SIG-M5 treated with dmso at 0.1 percent for 504 hours (cell line): ENCODE measurements at regions not wholly inside any gene's neighbourhood (a gene's known extent, or its start where the extent isn't known, plus 50 kb on each side); places are given as distances from the start of the nearest gene placed in this dataset.

Experiments used
- DNase-seq: peaks from one replicate; lab custom pipeline; 2025; ENCODE audit not compliant: unreplicated experiment; lab: John Stamatoyannopoulos, UW

DNA sequence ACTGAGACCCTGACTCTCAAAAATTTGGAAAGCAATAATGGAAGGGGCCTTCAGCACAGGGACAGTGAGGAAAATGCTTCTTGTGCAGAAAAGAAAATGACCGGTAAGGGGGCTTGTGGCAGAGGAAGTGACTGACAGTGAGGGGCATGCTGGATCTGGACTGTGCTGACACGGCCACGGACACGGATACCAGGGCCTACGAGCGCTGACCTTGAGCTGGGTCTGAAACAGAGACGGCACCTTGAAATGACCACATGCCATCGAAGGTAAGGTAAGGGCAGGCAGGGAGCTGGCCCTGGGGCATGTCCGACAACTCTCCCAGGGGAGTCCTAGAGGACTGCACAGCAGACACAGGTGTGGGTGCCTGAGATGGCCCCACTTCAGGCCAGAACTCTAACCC lies 182.1 kb downstream of the RHOU start:
- no peak for DNase-seq

DNA sequence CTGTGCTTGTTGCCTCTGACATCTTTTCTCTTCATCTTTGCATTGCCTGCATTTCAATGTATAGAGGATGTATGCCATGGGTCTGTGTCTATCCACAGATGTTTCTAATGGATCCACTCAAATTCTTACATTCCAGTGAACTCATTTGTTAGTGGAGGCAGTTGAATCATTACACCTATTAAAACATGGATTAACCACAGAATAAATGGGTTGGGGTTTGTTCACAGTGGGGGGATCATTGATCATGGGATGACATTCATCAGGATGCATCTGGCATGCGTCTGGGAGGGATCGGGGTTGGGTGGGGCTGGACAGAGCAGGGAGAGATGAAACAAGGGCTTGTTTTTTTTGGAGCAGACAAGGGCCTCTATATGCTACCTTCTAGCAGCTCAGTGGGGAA lies 182.5 kb downstream of the RHOU start:
- DNase-seq: no peak

DNA sequence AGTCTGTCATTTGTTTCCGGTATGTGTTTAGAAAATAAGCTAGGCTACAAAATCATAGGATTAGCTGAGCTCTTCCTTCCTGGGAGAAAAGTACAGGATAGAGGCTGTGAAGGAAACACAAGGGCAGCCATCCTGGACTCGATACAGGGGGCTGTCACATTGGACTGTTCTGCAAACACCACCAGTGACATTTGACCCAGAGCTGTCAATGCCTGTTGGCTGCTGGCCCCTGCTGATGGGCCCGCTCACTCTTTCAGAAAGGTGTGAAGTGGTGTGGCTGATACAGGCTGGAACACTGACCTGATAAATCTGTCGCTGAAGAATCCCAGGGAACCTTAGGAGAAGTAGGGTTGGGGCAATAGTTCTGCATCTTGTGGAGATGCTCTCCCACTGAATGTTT lies 183.1 kb downstream of the RHOU start:
- no peak for DNase-seq

DNA sequence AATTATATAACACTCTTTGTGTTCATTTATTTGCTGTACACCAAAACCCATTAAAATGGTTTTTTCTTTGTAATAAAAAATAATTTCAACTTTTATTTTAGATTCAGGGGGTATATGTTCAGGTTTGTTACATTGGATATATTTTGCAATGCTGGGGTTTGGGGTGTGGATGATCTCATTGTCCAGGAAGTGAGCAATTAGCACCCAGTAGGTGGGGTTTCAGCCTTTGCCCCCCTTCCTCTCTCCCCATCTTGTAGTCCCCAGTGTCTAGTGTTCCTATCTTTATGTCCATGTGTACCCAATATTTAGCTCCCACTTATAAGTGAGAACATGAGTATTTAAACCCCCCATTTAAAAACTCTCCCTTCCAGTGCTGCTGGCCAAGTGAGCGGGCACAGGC lies 184.6 kb downstream of the RHOU start:
- DNase-seq: no peak

DNA sequence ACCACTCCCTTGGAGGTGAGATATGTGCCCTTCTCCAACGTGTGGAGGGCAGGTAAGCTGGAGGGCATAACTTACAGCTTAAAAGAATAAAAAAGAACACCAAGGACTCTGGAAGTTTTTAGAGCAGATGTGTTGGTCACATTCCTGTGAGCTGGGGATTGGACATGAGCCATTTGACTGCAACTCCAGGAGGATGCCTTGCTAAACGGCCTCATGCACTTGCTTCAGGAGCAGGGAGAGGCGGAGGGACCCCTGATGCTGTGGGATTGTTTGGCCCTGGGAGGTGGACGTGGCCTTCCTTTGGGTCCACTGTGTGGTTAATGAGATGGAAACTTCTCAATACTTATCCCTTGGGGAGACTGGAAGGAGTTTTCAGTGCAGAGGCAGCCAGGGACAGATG lies 185.6 kb downstream of the RHOU start:
- no peak for DNase-seq

- DNase-seq: peak; percentile 62
Measured at GRCh38 chr1:228921481-228921880, 186.2 kb downstream of the RHOU start.

DNA sequence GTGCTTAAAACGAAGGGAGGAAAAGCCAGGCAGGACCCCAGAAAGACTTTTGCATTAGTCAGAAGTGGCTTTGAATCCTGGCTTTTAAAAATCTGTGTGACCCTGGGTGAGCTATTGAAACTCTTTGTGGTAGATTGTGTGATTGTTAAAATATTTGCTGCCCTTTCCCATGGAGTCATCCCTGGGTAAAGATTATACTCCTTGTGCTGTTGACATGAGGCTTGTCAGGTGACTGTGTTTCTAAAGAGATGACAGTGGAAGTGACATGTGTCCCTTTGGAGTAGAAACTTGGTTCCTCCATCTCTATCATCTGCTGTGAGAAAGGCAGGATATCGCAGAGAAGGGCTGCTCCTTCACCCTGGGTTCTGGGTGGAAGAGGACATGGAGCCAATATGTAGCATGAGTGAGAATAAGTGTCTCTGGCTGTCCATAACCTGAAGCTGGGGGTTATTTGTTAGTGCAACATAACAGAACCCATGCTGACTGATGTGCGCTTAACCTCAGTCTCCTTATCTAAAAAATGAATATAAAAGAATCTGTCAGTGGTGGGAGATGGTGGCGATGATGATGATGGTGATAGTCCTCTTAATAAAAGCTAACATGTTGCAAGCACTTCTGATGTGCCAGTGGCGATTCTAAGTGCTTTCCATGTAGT lies 187.6 kb downstream of the RHOU start:
- no peak for DNase-seq

DNA sequence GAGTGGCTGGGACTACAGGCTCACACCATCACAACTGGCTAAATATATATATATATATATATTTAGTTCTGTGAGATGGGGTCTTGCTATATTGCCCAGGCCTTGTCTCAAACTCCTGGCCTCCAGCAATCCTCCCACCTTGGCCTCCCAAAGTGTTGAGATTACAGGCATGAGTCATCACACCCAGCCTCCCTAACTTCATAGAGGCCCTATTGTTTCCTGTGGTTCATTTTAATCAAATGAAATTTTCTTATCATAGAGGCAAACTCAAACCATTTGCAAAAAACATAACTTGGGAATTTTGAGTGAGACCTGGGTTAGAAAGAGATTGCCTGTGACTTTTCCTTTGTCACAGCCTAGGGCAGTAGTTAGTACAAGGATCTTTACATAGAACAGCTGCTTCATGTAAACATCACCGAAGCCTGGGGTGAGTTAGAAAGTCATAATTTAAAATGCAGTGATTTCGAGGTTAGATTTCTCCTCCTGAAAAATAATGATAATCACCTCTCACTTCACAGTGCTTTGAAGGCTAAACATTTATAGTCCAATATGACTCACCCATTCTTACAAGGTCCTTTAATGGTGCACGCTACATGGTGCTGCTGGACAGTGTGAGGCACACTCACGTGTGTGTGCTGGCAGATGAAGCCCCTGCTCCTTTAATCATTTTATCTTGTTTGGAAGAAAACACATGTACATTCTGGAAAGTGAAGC lies 188.9 kb downstream of the RHOU start:
- DNase-seq: no peak

- DNase-seq: no peak
Measured at GRCh38 chr1:228925691-228926090, 190.4 kb downstream of the RHOU start.

GRCh38 chr1:228927421-228927820 lies 192.1 kb downstream of the RHOU start:
- DNase-seq: no peak

- DNase-seq: no peak
Measured at GRCh38 chr1:228927946-228928898, 192.9 kb downstream of the RHOU start.

- no peak for DNase-seq
Measured at GRCh38 chr1:228929476-228930027, 194.3 kb downstream of the RHOU start.

GRCh38 chr1:228930479-228930957 lies 195.2 kb downstream of the RHOU start:
- DNase-seq: no peak

DNA sequence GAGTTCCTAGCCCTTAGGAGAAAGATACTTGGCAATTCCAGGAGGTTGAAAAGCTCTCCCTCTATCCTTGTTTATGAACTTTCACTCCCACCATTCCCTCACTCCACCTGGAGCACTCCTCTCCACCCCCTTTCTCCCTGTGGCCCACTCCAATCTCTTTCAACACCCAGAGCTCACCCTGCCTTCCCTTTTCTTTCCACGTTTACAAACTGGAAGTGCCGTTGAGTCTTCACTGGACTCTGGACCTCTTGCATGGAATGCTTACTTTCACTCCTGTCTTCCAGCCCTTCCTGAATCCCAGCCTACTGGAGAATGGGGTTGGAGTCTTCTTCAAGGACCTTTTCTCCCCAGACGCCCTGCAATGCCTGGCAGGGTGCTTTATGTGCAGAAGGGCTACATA lies 198.5 kb downstream of the RHOU start:
- no peak for DNase-seq

- no peak for DNase-seq
Measured at GRCh38 chr1:228935198-228935663, 200.0 kb downstream of the RHOU start.

DNA sequence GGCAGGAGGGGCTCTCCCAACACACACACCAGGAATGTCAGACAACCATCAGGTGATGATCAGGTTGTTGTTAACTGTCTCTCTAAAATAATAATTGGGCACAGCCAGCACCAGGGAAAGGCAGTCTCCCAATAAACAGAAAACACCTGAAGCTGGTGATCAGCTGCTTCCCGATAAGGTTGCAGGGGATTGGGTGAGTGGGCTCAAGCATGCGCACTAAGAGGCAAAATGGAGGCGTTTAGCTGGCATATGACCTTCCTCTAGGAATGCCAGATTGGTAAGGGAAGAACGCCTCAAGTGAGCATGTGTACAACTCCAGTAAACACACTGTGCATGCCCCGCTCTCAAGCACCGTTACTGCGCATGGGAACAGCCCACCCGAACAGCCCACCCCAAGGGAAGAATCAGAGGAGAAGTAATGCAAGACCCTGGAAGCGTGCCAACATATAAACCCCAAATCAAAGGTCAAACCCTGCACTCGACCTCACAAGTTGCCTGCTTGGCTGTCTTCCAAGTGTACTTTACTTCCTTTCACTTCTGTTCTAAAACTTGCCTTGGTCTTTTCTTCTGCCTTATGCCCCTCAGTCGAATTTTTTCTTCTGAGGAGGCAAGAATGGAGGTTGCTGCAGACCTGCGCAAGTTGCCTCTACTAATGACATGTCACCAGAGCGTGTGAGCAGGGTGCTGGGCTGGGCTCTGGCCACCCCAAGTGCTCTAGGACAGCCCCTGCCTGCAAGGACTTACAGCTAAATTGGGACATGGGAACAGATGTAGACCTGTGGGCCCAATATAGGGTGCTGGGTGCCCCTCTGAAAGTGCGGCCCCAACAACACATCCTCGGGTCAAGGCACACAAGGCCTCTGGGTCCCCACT lies 200.8 kb downstream of the RHOU start:
- peak; percentile 37 for DNase-seq

GRCh38 chr1:228936881-228937280 lies 201.6 kb downstream of the RHOU start:
- no peak for DNase-seq

GRCh38 chr1:228937351-228937750 lies 202.1 kb downstream of the RHOU start:
- DNase-seq: no peak

DNA sequence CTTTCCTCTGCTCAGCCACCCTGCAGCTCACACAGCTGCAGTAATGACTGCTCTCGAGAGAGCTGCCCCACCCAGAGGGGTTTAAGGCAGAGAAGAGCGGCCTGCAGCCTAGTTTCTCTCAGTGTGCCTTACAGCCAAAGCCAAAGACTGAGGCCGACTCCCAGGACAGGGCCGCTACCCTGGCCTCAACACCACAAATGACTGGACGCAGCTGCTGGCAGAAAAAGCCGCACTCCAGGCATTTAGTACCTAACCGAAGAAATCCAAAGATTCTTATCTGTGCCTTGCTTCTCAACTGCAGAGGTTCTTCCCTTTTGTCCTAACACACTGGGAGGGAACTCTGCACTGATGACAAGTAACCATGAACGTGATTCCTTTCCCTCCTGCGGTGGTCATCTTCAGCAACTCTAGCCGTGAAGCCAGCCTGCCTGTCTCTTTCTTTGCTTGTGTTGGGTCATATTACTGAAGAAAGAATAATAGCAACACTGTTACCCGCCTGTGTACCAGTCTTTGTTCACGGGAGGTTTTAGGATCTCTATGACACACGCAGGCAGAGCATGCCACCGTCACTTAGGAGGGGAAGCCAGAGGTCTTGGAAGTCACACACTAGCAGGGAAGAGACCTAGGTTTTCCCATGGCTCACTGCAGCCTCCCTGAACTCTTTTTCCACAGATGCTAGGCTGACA lies 202.7 kb downstream of the RHOU start:
- DNase-seq: no peak

- DNase-seq: no peak
Measured at GRCh38 chr1:228938537-228938901, 203.2 kb downstream of the RHOU start.
